MCF 10A (cell line): ENCODE measurements at regions not wholly inside any gene's neighbourhood (a gene's known extent, or its start where the extent isn't known, plus 50 kb on each side); places are given as distances from the start of the nearest gene placed in this dataset.

Experiments used
- BruUV-seq: library from RNA; stranded (reverse); fragments of 400-500 nt; replicated peaks from 2 replicates; lab custom pipeline; 2021; lab: Mats Ljungman, UMichigan
- CTCF ChIA-PET: fragments of 300-600 bp; sonication (Branson Sonifier 250); formaldehyde crosslinking; extraction: SDS; loops from one replicate; lab custom pipeline; 2021; ENCODE audit warnings: antibody characterized with exemption, inconsistent platforms; lab: Yijun Ruan, JAX
- POLR2A ChIA-PET: fragments of 300-600, 350-650 bp; sonication (Branson Sonifier 250); formaldehyde crosslinking; extraction: SDS; loops from one replicate; lab custom pipeline; 2020; ENCODE audit warnings: antibody characterized with exemption, inconsistent platforms; lab: Yijun Ruan, JAX
- DNase-seq: peaks from one replicate; pipeline ENCODE4 v3.0.0-alpha.2; 2018; ENCODE audit not compliant: unreplicated experiment
- H3K27ac Mint-ChIP-seq: one replicate; pipeline ENCODE4 v1.8.0; 2022; ENCODE audit warnings: mild to moderate bottlenecking, low read depth, mixed read lengths; ENCODE audit not compliant: unreplicated experiment
- H3K27me3 Mint-ChIP-seq: one replicate; pipeline ENCODE4 v1.8.0; 2022; ENCODE audit warnings: mixed read lengths; ENCODE audit not compliant: insufficient read depth, unreplicated experiment
- H3K36me3 Mint-ChIP-seq: one replicate; pipeline ENCODE4 v1.8.0; 2022; ENCODE audit warnings: mild to moderate bottlenecking, moderate library complexity, mixed read lengths; ENCODE audit not compliant: insufficient read depth, unreplicated experiment
- H3K4me1 Mint-ChIP-seq: one replicate; pipeline ENCODE4 v1.8.0; 2022; ENCODE audit warnings: mixed read lengths; ENCODE audit not compliant: insufficient read depth, unreplicated experiment
- H3K4me3 Mint-ChIP-seq: one replicate; pipeline ENCODE4 v1.8.0; 2022; ENCODE audit warnings: mild to moderate bottlenecking, moderate library complexity, mixed read lengths; ENCODE audit not compliant: unreplicated experiment
- H3K9me3 Mint-ChIP-seq: one replicate; pipeline ENCODE4 v1.8.0; 2022; ENCODE audit warnings: mixed read lengths; ENCODE audit not compliant: unreplicated experiment
- CTCF ChIP-seq: fragments of 200-600 bp; IDR thresholded peaks from one replicate; pipeline ENCODE4 v1.8.0; 2022; ENCODE audit warnings: antibody characterized with exemption, mild to moderate bottlenecking; ENCODE audit not compliant: unreplicated experiment
- intact Hi-C: fragments of 100-400 bp; cut with micrococcal nuclease; formaldehyde crosslinking; loops from 2 replicates; pipeline ENCODE4 v1.14.1; 2022

- POLR2A ChIA-PET: interaction anchor here (0.8 kb wide), 1 partner anchor 73 kb away, joined by 3 read pairs; no protein-coding TSS in a partner anchor
- Mint-ChIP-seq H3K4me1 (peaks cover 6% of the 10 kb centered on the region), H3K9me3 (no peaks in the 10 kb centered on the region), H3K27me3 (no peaks in the 10 kb centered on the region), H3K27ac (no peak overlapping the region), H3K36me3 (peaks cover 5% of the 10 kb centered on the region), H3K4me3 (no peak overlapping the region)
- no peak for DNase-seq
- no TSS peak for BruUV-seq
- no peak for TF ChIP-seq CTCF
- intact Hi-C loops: no loop called here
- CTCF ChIA-PET: no interaction called here
Observed at GRCh38 chr20:51936377-51936776, 134.1 kb upstream of the SALL4 start.

GRCh38 chr20:51935003-51935358 lies 132.7 kb upstream of the SALL4 start:
- Mint-ChIP-seq H3K27me3 (no peaks in the 10 kb centered on the region), H3K27ac (no peak overlapping the region), H3K36me3 (no peaks in the 10 kb centered on the region), H3K4me1 (peaks cover 6% of the 10 kb centered on the region), H3K4me3 (no peak overlapping the region), H3K9me3 (no peaks in the 10 kb centered on the region)
- no peak for DNase-seq
- TF ChIP-seq CTCF: no peak
- BruUV-seq: no TSS peak
- POLR2A ChIA-PET: interaction anchor here (0.6 kb wide), 2 partner anchors 209 to 804 kb away, joined by 3 to 6 read pairs; no protein-coding TSS in a partner anchor
- CTCF ChIA-PET: no interaction called here
- intact Hi-C loops: no loop called here

GRCh38 chr20:51934301-51935002 lies 132.1 kb upstream of the SALL4 start:
- CTCF ChIA-PET: no interaction called here
- TF ChIP-seq CTCF: no peak
- no peaks in the 10 kb centered on the region for H3K9me3 Mint-ChIP-seq
- H3K27ac Mint-ChIP-seq: no peak overlapping the region
- BruUV-seq: no TSS peak
- intact Hi-C loops: no loop called here
- H3K4me3 Mint-ChIP-seq: no peak overlapping the region
- DNase-seq: no peak
- POLR2A ChIA-PET: interaction anchor here (0.6 kb wide), 3 partner anchors 51 to 804 kb away, joined by 3 to 6 read pairs (median 3); no protein-coding TSS in a partner anchor
- H3K36me3 Mint-ChIP-seq: no peaks in the 10 kb centered on the region
- peaks cover 6% of the 10 kb centered on the region for H3K4me1 Mint-ChIP-seq
- no peaks in the 10 kb centered on the region for H3K27me3 Mint-ChIP-seq

- TF ChIP-seq CTCF: no peak
- ChIA-PET CTCF (interaction anchor here (1.2 to 2.2 kb wide), 4 partner anchors 11 to 131 kb away, joined by 5 to 6 read pairs (median 5); no protein-coding TSS in a partner anchor), POLR2A (interaction anchor here (0.7 to 1.2 kb wide), 2 partner anchors 11 to 474 kb away, joined by 3 to 6 read pairs; no protein-coding TSS in a partner anchor)
- Mint-ChIP-seq H3K27ac (no peak overlapping the region), H3K4me3 (no peak overlapping the region), H3K36me3 (no peaks in the 10 kb centered on the region), H3K4me1 (no peaks in the 10 kb centered on the region), H3K27me3 (no peaks in the 10 kb centered on the region), H3K9me3 (peaks cover 6% of the 10 kb centered on the region)
- no peak for DNase-seq
- intact Hi-C loops: no loop called here
- no TSS peak for BruUV-seq
Observed at GRCh38 chr20:51931371-51931781, 129.1 kb upstream of the SALL4 start.
